ENCODE measurements at regions not wholly inside any gene's neighbourhood (a gene's known extent, or its start where the extent isn't known, plus 50 kb on each side); places are given as distances from the start of the nearest gene placed in this dataset.

- Histone ChIP-seq H3K4me3 (ENCODE audit: low read depth in 1 of 2, low read length in 1 of 2) (no peak overlapping the region), H3K9me3 (no peaks in the 10 kb centered on the region), H3K4me1 (ENCODE audit: control insufficient read depth in 1 of 2, insufficient read depth in 1 of 2, low read depth in 1 of 2, low read length in 1 of 2) (no peaks in the 10 kb centered on the region), H3K27ac (no peak overlapping the region), H3K36me3 (no peaks in the 10 kb centered on the region), H3K27me3 (no peaks in the 10 kb centered on the region)
- TF ChIP-seq, protein P1, sequence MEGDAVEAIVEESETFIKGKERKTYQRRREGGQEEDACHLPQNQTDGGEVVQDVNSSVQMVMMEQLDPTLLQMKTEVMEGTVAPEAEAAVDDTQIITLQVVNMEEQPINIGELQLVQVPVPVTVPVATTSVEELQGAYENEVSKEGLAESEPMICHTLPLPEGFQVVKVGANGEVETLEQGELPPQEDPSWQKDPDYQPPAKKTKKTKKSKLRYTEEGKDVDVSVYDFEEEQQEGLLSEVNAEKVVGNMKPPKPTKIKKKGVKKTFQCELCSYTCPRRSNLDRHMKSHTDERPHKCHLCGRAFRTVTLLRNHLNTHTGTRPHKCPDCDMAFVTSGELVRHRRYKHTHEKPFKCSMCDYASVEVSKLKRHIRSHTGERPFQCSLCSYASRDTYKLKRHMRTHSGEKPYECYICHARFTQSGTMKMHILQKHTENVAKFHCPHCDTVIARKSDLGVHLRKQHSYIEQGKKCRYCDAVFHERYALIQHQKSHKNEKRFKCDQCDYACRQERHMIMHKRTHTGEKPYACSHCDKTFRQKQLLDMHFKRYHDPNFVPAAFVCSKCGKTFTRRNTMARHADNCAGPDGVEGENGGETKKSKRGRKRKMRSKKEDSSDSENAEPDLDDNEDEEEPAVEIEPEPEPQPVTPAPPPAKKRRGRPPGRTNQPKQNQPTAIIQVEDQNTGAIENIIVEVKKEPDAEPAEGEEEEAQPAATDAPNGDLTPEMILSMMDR (IDR thresholded peaks at IDR 0.05), result no peak
These were observed 148.0 kb upstream of the FN1 start for GRCh38 chr2:215583881-215584280.

- Histone ChIP-seq H3K9me3 (no peaks in the 10 kb centered on the region), H3K27ac (no peak overlapping the region), H3K4me1 (ENCODE audit: control insufficient read depth in 1 of 2, insufficient read depth in 1 of 2, low read depth in 1 of 2, low read length in 1 of 2) (no peaks in the 10 kb centered on the region), H3K27me3 (no peaks in the 10 kb centered on the region), H3K4me3 (ENCODE audit: low read depth in 1 of 2, low read length in 1 of 2) (no peak overlapping the region), H3K36me3 (no peaks in the 10 kb centered on the region)
- TF ChIP-seq, protein P1 (IDR thresholded peaks at IDR 0.05), result no peak
These were observed 143.9 kb upstream of the FN1 start for GRCh38 chr2:215579809-215580208.

GRCh38 chr2:215577356-215577755 is 141.5 kb upstream of the FN1 start:
- TF ChIP-seq, protein P1 (IDR thresholded peaks at IDR 0.05), result no peak
- Histone ChIP-seq H3K27ac (no peak overlapping the region), H3K36me3 (no peaks in the 10 kb centered on the region), H3K4me3 (ENCODE audit: low read depth in 1 of 2, low read length in 1 of 2) (no peak overlapping the region), H3K9me3 (no peaks in the 10 kb centered on the region), H3K4me1 (ENCODE audit: control insufficient read depth in 1 of 2, insufficient read depth in 1 of 2, low read depth in 1 of 2, low read length in 1 of 2) (no peaks in the 10 kb centered on the region), H3K27me3 (no peaks in the 10 kb centered on the region)

GRCh38 chr2:215576572-215576971 is 140.7 kb upstream of the FN1 start:
- TF ChIP-seq, protein P1 (IDR thresholded peaks at IDR 0.05), result no peak
- Histone ChIP-seq H3K36me3 (no peaks in the 10 kb centered on the region), H3K9me3 (no peaks in the 10 kb centered on the region), H3K4me1 (ENCODE audit: control insufficient read depth in 1 of 2, insufficient read depth in 1 of 2, low read depth in 1 of 2, low read length in 1 of 2) (no peaks in the 10 kb centered on the region), H3K27me3 (no peaks in the 10 kb centered on the region), H3K4me3 (ENCODE audit: low read depth in 1 of 2, low read length in 1 of 2) (no peak overlapping the region), H3K27ac (no peak overlapping the region)

DNA sequence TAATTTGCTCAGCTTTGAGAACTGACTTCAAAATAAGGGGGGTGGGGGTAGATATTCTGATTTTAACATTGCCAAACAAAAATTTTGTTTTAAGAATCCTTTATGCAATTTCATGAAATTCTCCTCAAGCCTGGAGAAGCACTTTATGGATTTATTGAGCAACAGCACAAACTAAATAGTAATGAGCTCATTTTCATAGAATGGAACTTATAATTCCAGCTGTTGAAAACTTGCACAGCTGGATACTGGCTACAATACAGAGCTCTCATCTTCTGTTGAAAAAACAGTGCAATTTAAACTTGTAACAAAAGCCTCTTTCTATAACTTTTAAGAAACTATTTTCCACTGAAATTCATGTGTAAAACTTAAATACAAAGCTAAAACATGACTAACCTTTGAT is 137.6 kb upstream of the FN1 start:
- Histone ChIP-seq H3K27me3 (no peaks in the 10 kb centered on the region), H3K9me3 (no peaks in the 10 kb centered on the region), H3K36me3 (no peaks in the 10 kb centered on the region), H3K4me3 (ENCODE audit: low read depth in 1 of 2, low read length in 1 of 2) (no peak overlapping the region), H3K27ac (no peak overlapping the region), H3K4me1 (ENCODE audit: control insufficient read depth in 1 of 2, insufficient read depth in 1 of 2, low read depth in 1 of 2, low read length in 1 of 2) (no peaks in the 10 kb centered on the region)
- TF ChIP-seq, protein P1 (IDR thresholded peaks at IDR 0.05), result no peak

DNA sequence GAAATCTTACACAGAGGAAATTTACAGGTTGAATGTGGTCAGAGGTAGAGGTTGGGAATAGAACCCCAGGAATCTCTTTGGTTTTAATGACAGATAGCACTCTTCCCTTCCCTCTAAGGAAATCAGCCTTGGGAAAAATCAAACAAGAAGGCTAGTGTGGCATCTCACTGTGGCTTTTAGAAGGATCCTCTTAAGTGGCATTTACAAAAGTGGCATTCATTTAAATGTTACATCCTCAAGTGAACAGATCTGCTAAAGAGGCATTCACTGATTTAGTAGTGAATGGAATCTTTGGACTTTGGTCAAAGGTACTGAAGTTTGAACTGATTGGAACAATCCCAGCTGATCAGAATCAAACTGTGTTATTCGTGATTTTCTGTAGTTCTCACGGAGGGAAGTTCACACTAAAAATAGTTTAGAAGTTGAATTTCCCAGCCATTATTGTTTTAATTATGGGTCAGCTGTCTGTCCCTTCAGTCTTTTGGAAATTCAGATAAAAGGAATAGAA is 136.5 kb upstream of the FN1 start:
- no peaks in the 10 kb centered on the region for H3K4me1 ChIP-seq (ENCODE audit: control insufficient read depth in 1 of 2, insufficient read depth in 1 of 2, low read depth in 1 of 2, low read length in 1 of 2)
- no peaks in the 10 kb centered on the region for H3K9me3 ChIP-seq
- no peaks in the 10 kb centered on the region for H3K27me3 ChIP-seq
- H3K4me3 ChIP-seq (ENCODE audit: low read depth in 1 of 2, low read length in 1 of 2), result no peak overlapping the region
- no peaks in the 10 kb centered on the region for H3K36me3 ChIP-seq
- no peak overlapping the region for H3K27ac ChIP-seq
- TF ChIP-seq, protein P1 (IDR thresholded peaks at IDR 0.05), result no peak
